ENCODE measurements at regions not wholly inside any gene's neighbourhood (a gene's known extent, or its start where the extent isn't known, plus 50 kb on each side); places are given as distances from the start of the nearest gene placed in this dataset.

DNA sequence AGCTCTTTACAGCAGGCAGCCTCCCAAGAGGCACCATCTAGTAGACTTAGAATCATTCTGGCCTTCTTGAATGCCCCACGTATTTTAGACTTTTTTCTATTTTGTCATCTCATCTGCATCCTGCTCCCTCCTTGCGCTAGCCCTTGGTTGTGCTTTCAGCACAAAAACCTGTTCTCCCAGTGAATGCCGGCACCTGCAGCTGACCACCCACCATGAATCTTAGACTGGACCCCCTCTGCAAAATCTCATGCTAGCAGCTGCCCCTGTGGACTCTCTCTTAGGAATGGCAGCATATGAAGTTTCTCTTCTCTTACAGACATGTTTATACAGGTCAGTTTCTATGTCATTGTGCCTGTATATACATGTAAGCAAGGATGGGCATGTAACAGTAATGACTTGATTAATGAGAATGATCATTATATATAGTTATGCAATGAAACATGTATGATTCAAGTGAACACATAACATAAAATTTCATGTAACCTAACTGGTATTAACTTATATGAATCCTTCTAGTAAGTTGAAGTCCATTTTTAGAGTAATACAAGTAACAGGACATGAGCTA, 159.8 kb downstream of the SUCLG1 start:
- Histone ChIP-seq H2AFZ (ENCODE audit: low read length) (no peak overlapping the region), H3K27ac (ENCODE audit: low read length) (no peak overlapping the region), H4K20me1 (ENCODE audit: insufficient read depth, low read length) (no peaks in the 10 kb centered on the region), H3K9me2 (replicated peaks; ENCODE audit: insufficient read depth, low read length) (no peaks in the 10 kb centered on the region), H3K4me1 (ENCODE audit: low read length) (no peaks in the 10 kb centered on the region), H3K4me2 (ENCODE audit: low read depth, low read length) (no peak overlapping the region), H3K36me3 (replicated peaks; ENCODE audit: insufficient read depth, low read length) (no peaks in the 10 kb centered on the region), H3K79me2 (ENCODE audit: low read length) (no peaks in the 10 kb centered on the region), H3K4me3 (ENCODE audit: low read length) (no peak overlapping the region), H3K9ac (ENCODE audit: low read length) (no peak overlapping the region), H3K27me3 (replicated peaks; ENCODE audit: insufficient read depth, low read length) (no peaks in the 10 kb centered on the region), H3K9me3 (replicated peaks; ENCODE audit: insufficient read depth, low read length) (no peaks in the 10 kb centered on the region), H3F3A (ENCODE audit: insufficient read depth, low read length) (no peaks in the 10 kb centered on the region)
- TF ChIP-seq EZH2phosphoT487 (IDR thresholded peaks at IDR 0.05; ENCODE audit: low read length) (no peak), EZH2 (optimal IDR thresholded peaks at IDR 0.05; ENCODE audit: low read depth, low read length) (no peak)
- TF ChIP-seq, protein P1, sequence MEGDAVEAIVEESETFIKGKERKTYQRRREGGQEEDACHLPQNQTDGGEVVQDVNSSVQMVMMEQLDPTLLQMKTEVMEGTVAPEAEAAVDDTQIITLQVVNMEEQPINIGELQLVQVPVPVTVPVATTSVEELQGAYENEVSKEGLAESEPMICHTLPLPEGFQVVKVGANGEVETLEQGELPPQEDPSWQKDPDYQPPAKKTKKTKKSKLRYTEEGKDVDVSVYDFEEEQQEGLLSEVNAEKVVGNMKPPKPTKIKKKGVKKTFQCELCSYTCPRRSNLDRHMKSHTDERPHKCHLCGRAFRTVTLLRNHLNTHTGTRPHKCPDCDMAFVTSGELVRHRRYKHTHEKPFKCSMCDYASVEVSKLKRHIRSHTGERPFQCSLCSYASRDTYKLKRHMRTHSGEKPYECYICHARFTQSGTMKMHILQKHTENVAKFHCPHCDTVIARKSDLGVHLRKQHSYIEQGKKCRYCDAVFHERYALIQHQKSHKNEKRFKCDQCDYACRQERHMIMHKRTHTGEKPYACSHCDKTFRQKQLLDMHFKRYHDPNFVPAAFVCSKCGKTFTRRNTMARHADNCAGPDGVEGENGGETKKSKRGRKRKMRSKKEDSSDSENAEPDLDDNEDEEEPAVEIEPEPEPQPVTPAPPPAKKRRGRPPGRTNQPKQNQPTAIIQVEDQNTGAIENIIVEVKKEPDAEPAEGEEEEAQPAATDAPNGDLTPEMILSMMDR (IDR thresholded peaks at IDR 0.05; ENCODE audit: low read length): no peak
- DNase-seq: no peak

- Histone ChIP-seq H3F3A (ENCODE audit: insufficient read depth, low read length) (no peaks in the 10 kb centered on the region), H3K9me2 (replicated peaks; ENCODE audit: insufficient read depth, low read length) (no peaks in the 10 kb centered on the region), H3K79me2 (ENCODE audit: low read length) (no peaks in the 10 kb centered on the region), H3K9ac (ENCODE audit: low read length) (no peak overlapping the region), H4K20me1 (ENCODE audit: insufficient read depth, low read length) (no peaks in the 10 kb centered on the region), H3K9me3 (replicated peaks; ENCODE audit: insufficient read depth, low read length) (no peaks in the 10 kb centered on the region), H3K27me3 (replicated peaks; ENCODE audit: insufficient read depth, low read length) (no peaks in the 10 kb centered on the region), H3K27ac (ENCODE audit: low read length) (no peak overlapping the region), H3K36me3 (replicated peaks; ENCODE audit: insufficient read depth, low read length) (no peaks in the 10 kb centered on the region), H3K4me2 (ENCODE audit: low read depth, low read length) (no peak overlapping the region), H2AFZ (ENCODE audit: low read length) (no peak overlapping the region), H3K4me1 (ENCODE audit: low read length) (no peaks in the 10 kb centered on the region), H3K4me3 (ENCODE audit: low read length) (no peak overlapping the region)
- no peak for DNase-seq
- no peak for TF ChIP-seq EZH2phosphoT487 (IDR thresholded peaks at IDR 0.05; ENCODE audit: low read length)
- TF ChIP-seq, protein P1 (IDR thresholded peaks at IDR 0.05; ENCODE audit: low read length): no peak
- no peak for TF ChIP-seq EZH2 (optimal IDR thresholded peaks at IDR 0.05; ENCODE audit: low read depth, low read length)
Observed at GRCh38 chr2:84297155-84297554, 161.9 kb downstream of the SUCLG1 start.

- H3K4me2 ChIP-seq (ENCODE audit: low read depth, low read length): no peak overlapping the region
Observed at GRCh38 chr2:84293791-84294380, 165.2 kb downstream of the SUCLG1 start.

More at GRCh38 chr2:84293791-84294380, 165.2 kb downstream of the SUCLG1 start:
- DNase-seq: no peak
- H3K9ac ChIP-seq (ENCODE audit: low read length): no peak overlapping the region
- no peaks in the 10 kb centered on the region for H3K36me3 ChIP-seq (replicated peaks; ENCODE audit: insufficient read depth, low read length)
- no peaks in the 10 kb centered on the region for H3K9me3 ChIP-seq (replicated peaks; ENCODE audit: insufficient read depth, low read length)
- H4K20me1 ChIP-seq (ENCODE audit: insufficient read depth, low read length): no peaks in the 10 kb centered on the region
- no peak overlapping the region for H3K27ac ChIP-seq (ENCODE audit: low read length)
- no peaks in the 10 kb centered on the region for H3F3A ChIP-seq (ENCODE audit: insufficient read depth, low read length)
- TF ChIP-seq EZH2 (optimal IDR thresholded peaks at IDR 0.05; ENCODE audit: low read depth, low read length) (no peak), EZH2phosphoT487 (IDR thresholded peaks at IDR 0.05; ENCODE audit: low read length) (no peak)
- TF ChIP-seq, protein P1 (IDR thresholded peaks at IDR 0.05; ENCODE audit: low read length): no peak
- H3K4me3 ChIP-seq (ENCODE audit: low read length): no peak overlapping the region
- no peaks in the 10 kb centered on the region for H3K79me2 ChIP-seq (ENCODE audit: low read length)
- no peaks in the 10 kb centered on the region for H3K9me2 ChIP-seq (replicated peaks; ENCODE audit: insufficient read depth, low read length)
- H3K27me3 ChIP-seq (replicated peaks; ENCODE audit: insufficient read depth, low read length): no peaks in the 10 kb centered on the region
- H3K4me1 ChIP-seq (ENCODE audit: low read length): no peaks in the 10 kb centered on the region
- H2AFZ ChIP-seq (ENCODE audit: low read length): no peak overlapping the region
